A549 (cell line): ENCODE measurements at regions not wholly inside any gene's neighbourhood (a gene's known extent, or its start where the extent isn't known, plus 50 kb on each side); places are given as distances from the start of the nearest gene placed in this dataset.

Experiments
- ATAC-seq, 2 experiments: fragments of 200-7000 bp in 1 of 2; fragments of >200 bp in 1 of 2; cut with Nextera tagmentation in 1 of 2; cut with Tn5 transposase in 1 of 2; 3 replicates each; pipeline versions ENCODE4 v1.8.0 to v1.9.1; 2018 to 2020; ENCODE audit warnings: mild to moderate bottlenecking in 1 of 2, moderate library complexity in 1 of 2
- CTCF ChIA-PET: fragments of 300-600 bp; sonication (Branson Sonifier 250); formaldehyde crosslinking; extraction: SDS; loops from one replicate; lab custom pipeline; 2021; ENCODE audit warnings: antibody characterized with exemption, inconsistent platforms; lab: Yijun Ruan, JAX
- POLR2A ChIA-PET: fragments of 350-600 bp; formaldehyde crosslinking; extraction: SDS; loops from one replicate; lab custom pipeline; 2021; ENCODE audit warnings: antibody characterized with exemption, inconsistent platforms; lab: Yijun Ruan, JAX
- DNase-seq, 2 experiments: peaks; one replicate each; pipeline versions ENCODE4 v3.0.0 to v3.0.0-alpha.2; 2011 to 2016; ENCODE audit warnings: low read depth in 1 of 2, low spot score in 1 of 2
- FAIRE-seq: peaks from 2 replicates; lab custom pipeline; 2011; peaks lifted over from hg19 to GRCh38; lab: Jason Lieb, UNC
- H3K27ac ChIP-seq, 2 experiments: fragments of >200 bp; sonication (Bioruptor Twin); formaldehyde crosslinking; 3 replicates each; pipeline ENCODE4 v1.5.1; 2016 to 2017
- H3K4me1 ChIP-seq: fragments of >200 bp; sonication (Bioruptor Twin); formaldehyde crosslinking; 3 replicates; pipeline ENCODE4 v1.6.1; 2016
- H3K4me2 ChIP-seq: fragments of >200 bp; sonication (Bioruptor Twin); formaldehyde crosslinking; 3 replicates; pipeline ENCODE4 v1.6.1; 2016
- H3K4me3 ChIP-seq: fragments of >200 bp; sonication (Bioruptor Twin); formaldehyde crosslinking; 3 replicates; pipeline ENCODE4 v1.5.1; 2016
- H3K9me3 ChIP-seq: fragments of >200 bp; sonication (Bioruptor Twin); formaldehyde crosslinking; 3 replicates; pipeline ENCODE4 v1.6.1; 2016
- BHLHE40 ChIP-seq: IDR thresholded peaks from 2 replicates; pipeline ENCODE4 v1.6.1; 2012; ENCODE audit warnings: low read depth, low read length, inconsistent platforms
- CBX8 ChIP-seq: fragments of 200-600 bp; sonication (generic); IDR thresholded peaks from 2 replicates; pipeline ENCODE4 v1.6.1; 2016
- CEBPB ChIP-seq, 2 experiments: fragments of >200 bp in 1 of 2; sonication (Bioruptor Twin) in 1 of 2; formaldehyde crosslinking in 1 of 2; IDR thresholded peaks; 2 replicates each; pipeline ENCODE4 v1.6.1; 2012 to 2016
- CHD4 ChIP-seq: fragments of 200-600 bp; sonication (generic); IDR thresholded peaks from 2 replicates; pipeline ENCODE4 v1.6.1; 2016; ENCODE audit warnings: antibody characterized with exemption, mild to moderate bottlenecking, borderline replicate concordance
- E2F6 ChIP-seq: IDR thresholded peaks from 2 replicates; pipeline ENCODE4 v1.6.1; 2012; ENCODE audit warnings: low read depth, borderline replicate concordance
- EHF ChIP-seq: fragments of 250-450 bp; sonication (Bioruptor Pico); IDR thresholded peaks from 2 replicates; pipeline ENCODE4 v1.5.0; 2020; ENCODE audit warnings: mild to moderate bottlenecking
- ELK1 ChIP-seq: fragments of 150-350 bp; IDR thresholded peaks from 2 replicates; pipeline ENCODE4 v1.6.1; 2014; ENCODE audit warnings: low read depth, mild to moderate bottlenecking, low read length
- FOSB ChIP-seq: fragments of 250-450 bp; sonication (Bioruptor Pico); IDR thresholded peaks from 2 replicates; pipeline ENCODE4 v1.5.0; 2020; ENCODE audit warnings: mild to moderate bottlenecking, moderate library complexity
- FOSL2 ChIP-seq, 2 experiments: fragments of 450-650 bp in 1 of 2; fragments of >200 bp in 1 of 2; sonication (Bioruptor Twin) in 1 of 2; formaldehyde crosslinking; IDR thresholded peaks; 2 replicates each; pipeline versions ENCODE4 v1.5.0 to v1.6.1; 2016 to 2020; ENCODE audit warnings: mild to moderate bottlenecking in 1 of 2, moderate library complexity in 1 of 2
- FOXS1 ChIP-seq: fragments of 250-450 bp; sonication (Bioruptor Pico); IDR thresholded peaks from 2 replicates; pipeline ENCODE4 v1.5.0; 2020; ENCODE audit warnings: mild to moderate bottlenecking, moderate library complexity
- HES2 ChIP-seq: fragments of >200 bp; sonication (Bioruptor Twin); formaldehyde crosslinking; IDR thresholded peaks from 2 replicates; pipeline ENCODE4 v1.6.1; 2016
- HOXB13 ChIP-seq: fragments of 250-450 bp; sonication (Bioruptor Pico); IDR thresholded peaks from 2 replicates; pipeline ENCODE4 v1.5.0; 2020; ENCODE audit warnings: low read depth, mild to moderate bottlenecking, moderate library complexity
- HOXB5 ChIP-seq: fragments of 250-450 bp; sonication (Bioruptor Pico); IDR thresholded peaks from 2 replicates; pipeline ENCODE4 v1.5.0; 2020; ENCODE audit warnings: mild to moderate bottlenecking, moderate library complexity
- KDM5A ChIP-seq: fragments of 200-600 bp; sonication (generic); IDR thresholded peaks from 2 replicates; pipeline ENCODE4 v1.6.1; 2016; ENCODE audit warnings: antibody characterized with exemption, mild to moderate bottlenecking
- MAZ ChIP-seq: fragments of 150-350 bp; IDR thresholded peaks from 2 replicates; pipeline ENCODE4 v1.6.1; 2014; ENCODE audit warnings: antibody characterized with exemption, low read depth, low read length, borderline replicate concordance
- MYC ChIP-seq: IDR thresholded peaks from 2 replicates; pipeline ENCODE4 v1.6.1; 2012; ENCODE audit warnings: mild to moderate bottlenecking, inconsistent platforms, low read length, improper control_type of control experiment, borderline replicate concordance
- NFE2L2 ChIP-seq: fragments of 150-350 bp; conservative IDR thresholded peaks from 2 replicates; pipeline ENCODE4 v1.6.1; 2014; ENCODE audit warnings: low read length
- NR3C1 ChIP-seq: fragments of >200 bp; sonication (Bioruptor Twin); formaldehyde crosslinking; IDR thresholded peaks from 3 replicates; pipeline ENCODE4 v1.6.1; 2017
- PBX3 ChIP-seq: IDR thresholded peaks from 2 replicates; pipeline ENCODE4 v1.6.1; 2012
- POLR2A ChIP-seq: IDR thresholded peaks from 2 replicates; pipeline ENCODE4 v1.6.1; 2012; ENCODE audit warnings: mild to moderate bottlenecking, low read length
- POLR2AphosphoS2 ChIP-seq: conservative IDR thresholded peaks from 2 replicates; pipeline ENCODE4 v1.6.1; 2012; ENCODE audit warnings: low read length, improper control_type of control experiment, inconsistent platforms
- RAD21 ChIP-seq, 2 experiments: fragments of >200 bp in 1 of 2; sonication (Bioruptor Twin) in 1 of 2; formaldehyde crosslinking in 1 of 2; IDR thresholded peaks in 1 of 2; conservative IDR thresholded peaks in 1 of 2; 2 replicates in 1 of 2; 3 replicates in 1 of 2; pipeline ENCODE4 v1.6.1; 2012 to 2018; ENCODE audit warnings: inconsistent platforms in 1 of 2
- RARB ChIP-seq: fragments of 250-450 bp; sonication (Bioruptor Pico); IDR thresholded peaks from 2 replicates; pipeline ENCODE4 v1.8.0; 2021; ENCODE audit warnings: mild to moderate bottlenecking, moderate library complexity
- RNF2 ChIP-seq: fragments of 200-600 bp; sonication (generic); IDR thresholded peaks from 2 replicates; pipeline ENCODE4 v1.6.1; 2016; ENCODE audit warnings: low read depth, mild to moderate bottlenecking, antibody characterized with exemption, moderate library complexity, borderline replicate concordance
- SMC3 ChIP-seq: fragments of >200 bp; sonication (Bioruptor Twin); formaldehyde crosslinking; IDR thresholded peaks from 3 replicates; pipeline ENCODE4 v1.6.1; 2018; ENCODE audit warnings: inconsistent platforms
- SREBF2 ChIP-seq: fragments of 450-650 bp; IDR thresholded peaks from 2 replicates; pipeline ENCODE4 v1.6.1; 2014; ENCODE audit warnings: mild to moderate bottlenecking, moderate library complexity
- TFCP2L1 ChIP-seq: fragments of 250-450 bp; sonication (Bioruptor Pico); IDR thresholded peaks from 2 replicates; pipeline ENCODE4 v1.5.0; 2021; ENCODE audit warnings: mild to moderate bottlenecking
- ZFP36 ChIP-seq: fragments of 450-650 bp; IDR thresholded peaks from 2 replicates; pipeline ENCODE4 v1.6.1; 2014; ENCODE audit warnings: borderline replicate concordance; ENCODE audit not compliant: partially characterized antibody
- ZSCAN20 ChIP-seq: fragments of 250-450 bp; sonication (Bioruptor Pico); IDR thresholded peaks from 2 replicates; pipeline ENCODE4 v1.8.0; 2022; ENCODE audit warnings: mild to moderate bottlenecking, moderate library complexity
- WGBS: methylation state at CpG from one replicate; pipeline ENCODE4 v1.1.6; 2017; ENCODE audit errors: missing lambda C conversion rate; 5-methylcytosine and 5-hydroxymethylcytosine counted together
- TF ChIP-seq, protein P1 (sequence below): fragments of >200 bp; sonication (Bioruptor Twin); formaldehyde crosslinking; IDR thresholded peaks from 3 replicates; pipeline ENCODE4 v1.6.1; 2016

DNA sequence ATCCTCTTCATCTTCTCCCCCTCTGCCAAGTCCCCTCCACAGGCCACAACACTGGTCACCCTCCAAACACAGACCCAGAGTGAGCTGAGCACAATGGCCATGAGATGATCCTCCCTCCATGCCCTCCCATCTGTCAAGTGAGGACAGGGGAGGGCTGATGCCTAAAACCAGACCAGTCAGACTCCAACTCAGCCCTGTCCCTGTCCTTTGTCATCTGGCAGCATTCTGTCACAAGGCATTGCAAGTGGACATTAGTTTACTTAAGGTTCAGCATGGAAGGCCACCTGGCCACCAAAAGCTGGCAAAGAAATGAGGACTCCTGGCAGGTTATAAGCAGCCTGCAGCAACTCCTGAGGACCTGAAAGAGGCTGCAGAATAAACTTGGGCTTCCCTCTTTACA lies 136.2 kb upstream of the SLC30A5 start:
- no peaks in the 10 kb centered on the region for H3K4me1 ChIP-seq
- FAIRE-seq (no peak), DNase-seq (no peak), ATAC-seq (no peak)
- H3K27ac ChIP-seq = no peak overlapping the region
- POLR2A ChIA-PET = no interaction called here
- CTCF ChIA-PET = interaction anchor here (0.8 to 3.9 kb wide), 2 partner anchors 492 to 671 kb away, joined by 3 to 14 read pairs; no protein-coding TSS in a partner anchor
- no peaks in the 10 kb centered on the region for H3K9me3 ChIP-seq
- no peak overlapping the region for H3K4me2 ChIP-seq
- TF ChIP-seq HES2 = no peak
- TF ChIP-seq EHF (CRISPR knock-in tag) = no peak
- no peak for TF ChIP-seq RNF2
- no peak for TF ChIP-seq FOXS1
- TF ChIP-seq HOXB13 (CRISPR knock-in tag) = no peak
- no peak for TF ChIP-seq NR3C1
- TF ChIP-seq CEBPB (IDR thresholded peaks at IDR 0.05) = no peak
- no peak for TF ChIP-seq BHLHE40
- no peak for TF ChIP-seq PBX3
- no peak for TF ChIP-seq POLR2AphosphoS2
- TF ChIP-seq CHD4 = no peak
- TF ChIP-seq POLR2A = no peak
- no peak for TF ChIP-seq CBX8
- TF ChIP-seq NFE2L2 = no peak
- H3K4me3 ChIP-seq = no peak overlapping the region

- POLR2A ChIA-PET = no interaction called here
- no peak for FAIRE-seq
Observed at GRCh38 chr5:68958428-68958827, 135.4 kb upstream of the SLC30A5 start.

More at GRCh38 chr5:68958428-68958827, 135.4 kb upstream of the SLC30A5 start:
- Histone ChIP-seq H3K27ac (no peak overlapping the region), H3K9me3 (no peaks in the 10 kb centered on the region), H3K4me2 (no peak overlapping the region), H3K4me3 (no peak overlapping the region), H3K4me1 (no peaks in the 10 kb centered on the region)
- ATAC-seq (no peak), DNase-seq (no peak)
- CTCF ChIA-PET = interaction anchor here (0.6 to 3.9 kb wide), 5 partner anchors 41 to 686 kb away, joined by 3 to 14 read pairs (median 3); no protein-coding TSS in a partner anchor
- no peak for TF ChIP-seq RAD21 (conservative IDR thresholded peaks at IDR 0.05 in 1 of 2, IDR thresholded peaks at IDR 0.05 in 1 of 2)
- no peak for TF ChIP-seq RARB (CRISPR knock-in tag)
- TF ChIP-seq FOSL2 (IDR thresholded peaks at IDR 0.05) = no peak
- no peak for TF ChIP-seq FOSL2 (CRISPR knock-in tag; IDR thresholded peaks at IDR 0.05)
- TF ChIP-seq ZSCAN20 (CRISPR knock-in tag) = no peak
- TF ChIP-seq FOSB (CRISPR knock-in tag) = no peak
- no peak for TF ChIP-seq ZFP36
- TF ChIP-seq SREBF2 = no peak
- no peak for TF ChIP-seq TFCP2L1 (CRISPR knock-in tag)
- TF ChIP-seq SMC3 = no peak
- TF ChIP-seq ELK1 = no peak
- TF ChIP-seq BHLHE40 = no peak
- no peak for TF ChIP-seq EHF (CRISPR knock-in tag)
- no peak for TF ChIP-seq E2F6
- no peak for TF ChIP-seq MYC
- no peak for TF ChIP-seq HOXB5 (CRISPR knock-in tag)
- TF ChIP-seq, protein P1, sequence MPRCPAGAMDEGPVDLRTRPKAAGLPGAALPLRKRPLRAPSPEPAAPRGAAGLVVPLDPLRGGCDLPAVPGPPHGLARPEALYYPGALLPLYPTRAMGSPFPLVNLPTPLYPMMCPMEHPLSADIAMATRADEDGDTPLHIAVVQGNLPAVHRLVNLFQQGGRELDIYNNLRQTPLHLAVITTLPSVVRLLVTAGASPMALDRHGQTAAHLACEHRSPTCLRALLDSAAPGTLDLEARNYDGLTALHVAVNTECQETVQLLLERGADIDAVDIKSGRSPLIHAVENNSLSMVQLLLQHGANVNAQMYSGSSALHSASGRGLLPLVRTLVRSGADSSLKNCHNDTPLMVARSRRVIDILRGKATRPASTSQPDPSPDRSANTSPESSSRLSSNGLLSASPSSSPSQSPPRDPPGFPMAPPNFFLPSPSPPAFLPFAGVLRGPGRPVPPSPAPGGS = no peak
- TF ChIP-seq KDM5A = no peak
- TF ChIP-seq MAZ = no peak
- 65% methylated on average over 1 of the region's 1 CpG for WGBS
